ENCODE measurements at regions not wholly inside any gene's neighbourhood (a gene's known extent, or its start where the extent isn't known, plus 50 kb on each side); places are given as distances from the start of the nearest gene placed in this dataset.

GRCh38 chr10:111543854-111544253, 467.0 kb downstream of the ADRA2A start:
- TF ChIP-seq CTCF (conservative IDR thresholded peaks at IDR 0.05; ENCODE audit: low read depth, low read length) (no peak), RFX5 (IDR thresholded peaks at IDR 0.05; ENCODE audit: low read depth, low read length) (no peak), USF2 (IDR thresholded peaks at IDR 0.05; ENCODE audit: low read depth, low read length) (no peak)
